ENCODE measurements at regions not wholly inside any gene's neighbourhood (a gene's known extent, or its start where the extent isn't known, plus 50 kb on each side); places are given as distances from the start of the nearest gene placed in this dataset.

DNA sequence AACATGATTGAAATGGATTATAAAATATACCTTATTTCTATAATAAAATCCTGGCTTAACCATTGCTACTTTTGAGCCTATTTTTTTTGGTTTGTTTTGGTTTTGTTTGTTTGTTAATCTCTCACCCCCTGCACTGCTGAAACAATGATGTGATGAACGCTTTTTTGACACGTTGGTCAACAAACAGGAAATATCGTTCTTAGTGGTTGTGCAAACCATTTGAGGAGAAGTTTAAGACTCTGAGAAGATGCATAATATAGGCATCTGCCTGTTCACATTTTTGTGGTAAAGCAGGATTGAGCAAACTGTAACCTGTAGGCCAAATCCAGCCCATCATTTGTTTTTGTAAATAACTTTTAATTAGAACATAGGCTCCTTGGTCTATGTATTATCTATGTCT lies 75.5 kb upstream of the MDFIC2 start:
- TF ChIP-seq EZH2 (IDR thresholded peaks at IDR 0.05; ENCODE audit: low read length): no peak
- TF ChIP-seq, protein P1, sequence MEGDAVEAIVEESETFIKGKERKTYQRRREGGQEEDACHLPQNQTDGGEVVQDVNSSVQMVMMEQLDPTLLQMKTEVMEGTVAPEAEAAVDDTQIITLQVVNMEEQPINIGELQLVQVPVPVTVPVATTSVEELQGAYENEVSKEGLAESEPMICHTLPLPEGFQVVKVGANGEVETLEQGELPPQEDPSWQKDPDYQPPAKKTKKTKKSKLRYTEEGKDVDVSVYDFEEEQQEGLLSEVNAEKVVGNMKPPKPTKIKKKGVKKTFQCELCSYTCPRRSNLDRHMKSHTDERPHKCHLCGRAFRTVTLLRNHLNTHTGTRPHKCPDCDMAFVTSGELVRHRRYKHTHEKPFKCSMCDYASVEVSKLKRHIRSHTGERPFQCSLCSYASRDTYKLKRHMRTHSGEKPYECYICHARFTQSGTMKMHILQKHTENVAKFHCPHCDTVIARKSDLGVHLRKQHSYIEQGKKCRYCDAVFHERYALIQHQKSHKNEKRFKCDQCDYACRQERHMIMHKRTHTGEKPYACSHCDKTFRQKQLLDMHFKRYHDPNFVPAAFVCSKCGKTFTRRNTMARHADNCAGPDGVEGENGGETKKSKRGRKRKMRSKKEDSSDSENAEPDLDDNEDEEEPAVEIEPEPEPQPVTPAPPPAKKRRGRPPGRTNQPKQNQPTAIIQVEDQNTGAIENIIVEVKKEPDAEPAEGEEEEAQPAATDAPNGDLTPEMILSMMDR (optimal IDR thresholded peaks at IDR 0.05 in 1 of 3, IDR thresholded peaks at IDR 0.05 in 1 of 3, conservative IDR thresholded peaks at IDR 0.05 in 1 of 3; ENCODE audit: extremely low read depth in 1 of 3, insufficient read depth in 2 of 3, low read length in 3 of 3): no peak
- Histone ChIP-seq H3K36me3 (ENCODE audit: control insufficient read depth in 2 of 2, extremely low read depth in 1 of 2, insufficient read depth in 2 of 2, low read length in 2 of 2) (no peaks in the 10 kb centered on the region), H3K79me2 (ENCODE audit: control insufficient read depth, insufficient read depth, low read length) (no peaks in the 10 kb centered on the region), H3K9me3 (ENCODE audit: control insufficient read depth, low read depth, low read length) (no peaks in the 10 kb centered on the region), H2AFZ (ENCODE audit: control insufficient read depth, low read length) (no peak overlapping the region), H3K4me3 (ENCODE audit: control insufficient read depth in 2 of 3, extremely low read depth in 1 of 3, insufficient read depth in 2 of 3, low read depth in 1 of 3, low read length in 3 of 3) (no peak overlapping the region), H3K27me3 (ENCODE audit: control insufficient read depth, extremely low read depth, insufficient read depth, low read length) (no peaks in the 10 kb centered on the region), H3K4me2 (ENCODE audit: control insufficient read depth, extremely low read depth, insufficient read depth, low read depth, low read length) (no peak overlapping the region), H3K4me1 (ENCODE audit: control insufficient read depth, extremely low read depth, insufficient read depth, low read length) (peaks cover 8% of the 10 kb centered on the region), H3K9ac (ENCODE audit: control insufficient read depth, extremely low read depth, insufficient read depth, low read length) (no peak overlapping the region), H3K9me1 (ENCODE audit: control insufficient read depth, extremely low read depth, insufficient read depth, low read length) (no peaks in the 10 kb centered on the region), H3K27ac (ENCODE audit: control insufficient read depth, insufficient read depth, low read length) (no peak overlapping the region), H4K20me1 (ENCODE audit: control insufficient read depth, extremely low read depth, insufficient read depth, low read length) (no peaks in the 10 kb centered on the region)
- DNase-seq (ENCODE audit: low read depth, low spot score) (no peak), FAIRE-seq (no peak)
- dilution Hi-C loops (cut with MboI; ENCODE audit: extremely low pct_ligation_motif_present, low sequenced_read_pairs): no loop called here

- TF ChIP-seq, protein P1 (optimal IDR thresholded peaks at IDR 0.05 in 1 of 3, IDR thresholded peaks at IDR 0.05 in 1 of 3, conservative IDR thresholded peaks at IDR 0.05 in 1 of 3; ENCODE audit: extremely low read depth in 1 of 3, insufficient read depth in 2 of 3, low read length in 3 of 3): no peak
- no peak for TF ChIP-seq EZH2 (IDR thresholded peaks at IDR 0.05; ENCODE audit: low read length)
- Histone ChIP-seq H3K9me1 (ENCODE audit: control insufficient read depth, extremely low read depth, insufficient read depth, low read length) (no peaks in the 10 kb centered on the region), H3K4me3 (ENCODE audit: control insufficient read depth in 2 of 3, extremely low read depth in 1 of 3, insufficient read depth in 2 of 3, low read depth in 1 of 3, low read length in 3 of 3) (no peak overlapping the region), H3K27ac (ENCODE audit: control insufficient read depth, insufficient read depth, low read length) (no peak overlapping the region), H2AFZ (ENCODE audit: control insufficient read depth, low read length) (no peak overlapping the region), H3K4me1 (ENCODE audit: control insufficient read depth, extremely low read depth, insufficient read depth, low read length) (peaks cover 8% of the 10 kb centered on the region), H3K9ac (ENCODE audit: control insufficient read depth, extremely low read depth, insufficient read depth, low read length) (no peak overlapping the region), H3K4me2 (ENCODE audit: control insufficient read depth, extremely low read depth, insufficient read depth, low read depth, low read length) (no peak overlapping the region), H3K36me3 (ENCODE audit: control insufficient read depth in 2 of 2, extremely low read depth in 1 of 2, insufficient read depth in 2 of 2, low read length in 2 of 2) (no peaks in the 10 kb centered on the region), H3K9me3 (ENCODE audit: control insufficient read depth, low read depth, low read length) (no peaks in the 10 kb centered on the region), H3K79me2 (ENCODE audit: control insufficient read depth, insufficient read depth, low read length) (no peaks in the 10 kb centered on the region), H4K20me1 (ENCODE audit: control insufficient read depth, extremely low read depth, insufficient read depth, low read length) (no peaks in the 10 kb centered on the region), H3K27me3 (ENCODE audit: control insufficient read depth, extremely low read depth, insufficient read depth, low read length) (no peaks in the 10 kb centered on the region)
- dilution Hi-C loops (cut with MboI; ENCODE audit: extremely low pct_ligation_motif_present, low sequenced_read_pairs): no loop called here
- DNase-seq (ENCODE audit: low read depth, low spot score) (no peak), FAIRE-seq (no peak)
These were observed 74.4 kb upstream of the MDFIC2 start for GRCh38 chr3:70386846-70387245.
